Hepatocyte (in vitro differentiated cells): ENCODE measurements at regions not wholly inside any gene's neighbourhood (a gene's known extent, or its start where the extent isn't known, plus 50 kb on each side); places are given as distances from the start of the nearest gene placed in this dataset.

Source experiments
- DNase-seq: peaks from one replicate; pipeline ENCODE4 v3.0.0-alpha.2; 2016; ENCODE audit warnings: low spot score
- H2AFZ ChIP-seq: fragments of 200-600 bp; sonication (generic); 2 replicates; pipeline ENCODE4 v1.6.0; 2016; ENCODE audit warnings: antibody characterized with exemption, mild to moderate bottlenecking
- H3K27ac ChIP-seq: fragments of 200-600 bp; sonication (generic); 2 replicates; pipeline ENCODE4 v1.5.1; 2016; ENCODE audit warnings: mild to moderate bottlenecking
- H3K27me3 ChIP-seq: fragments of 200-600 bp; sonication (generic); 2 replicates; pipeline ENCODE4 v1.6.1; 2016
- H3K36me3 ChIP-seq: fragments of 200-600 bp; sonication (generic); replicated peaks from 2 replicates; pipeline ENCODE4 v1.5.1; 2016; ENCODE audit warnings: low read depth; ENCODE audit not compliant: insufficient read depth
- H3K4me1 ChIP-seq: fragments of 200-600 bp; sonication (generic); 2 replicates; pipeline ENCODE4 v1.5.1; 2016; ENCODE audit warnings: mild to moderate bottlenecking, moderate library complexity; ENCODE audit not compliant: insufficient read depth
- H3K4me2 ChIP-seq: fragments of 200-600 bp; sonication (generic); 2 replicates; pipeline ENCODE4 v1.6.0; 2016
- H3K4me3 ChIP-seq: fragments of 200-600 bp; sonication (generic); 2 replicates; pipeline ENCODE4 v1.5.1; 2016; ENCODE audit warnings: mild to moderate bottlenecking
- H3K79me2 ChIP-seq: fragments of 200-600 bp; sonication (generic); 2 replicates; pipeline ENCODE4 v1.6.0; 2017; ENCODE audit warnings: mild to moderate bottlenecking
- H3K9me2 ChIP-seq: fragments of 200-600 bp; sonication (generic); replicated peaks from 2 replicates; pipeline ENCODE4 v1.6.0; 2017; ENCODE audit warnings: mild to moderate bottlenecking; ENCODE audit not compliant: insufficient read depth
- H3K9me3 ChIP-seq: fragments of 200-600 bp; sonication (generic); 2 replicates; pipeline ENCODE4 v1.5.1; 2016; ENCODE audit warnings: low read depth, mild to moderate bottlenecking
- H4K20me1 ChIP-seq: fragments of 200-600 bp; sonication (generic); 2 replicates; pipeline ENCODE4 v1.6.0; 2016; ENCODE audit warnings: mild to moderate bottlenecking; ENCODE audit not compliant: insufficient read depth, poor library complexity, severe bottlenecking
- EZH2 ChIP-seq: fragments of 200-600 bp; sonication (generic); IDR thresholded peaks from 2 replicates; pipeline ENCODE4 v1.6.1; 2016; ENCODE audit warnings: antibody characterized with exemption, mild to moderate bottlenecking, borderline replicate concordance
- EZH2phosphoT487 ChIP-seq: fragments of 200-600 bp; sonication (generic); IDR thresholded peaks from one replicate; pipeline ENCODE4 v1.6.1; 2018; ENCODE audit warnings: antibody characterized with exemption, mild to moderate bottlenecking, low read depth, moderate library complexity; ENCODE audit not compliant: unreplicated experiment, severe bottlenecking
- WGBS: methylation state at CpG from one replicate; pipeline ENCODE4 v1.1.6; 2016; ENCODE audit warnings: low lambda C conversion rate; ENCODE audit errors: missing lambda C conversion rate; 5-methylcytosine and 5-hydroxymethylcytosine counted together
- TF ChIP-seq, protein P1 (sequence below): fragments of 200-600 bp; sonication (generic); IDR thresholded peaks from 2 replicates; pipeline ENCODE4 v1.5.1; 2016; ENCODE audit warnings: antibody characterized with exemption, mild to moderate bottlenecking; ENCODE audit not compliant: poor library complexity

DNA sequence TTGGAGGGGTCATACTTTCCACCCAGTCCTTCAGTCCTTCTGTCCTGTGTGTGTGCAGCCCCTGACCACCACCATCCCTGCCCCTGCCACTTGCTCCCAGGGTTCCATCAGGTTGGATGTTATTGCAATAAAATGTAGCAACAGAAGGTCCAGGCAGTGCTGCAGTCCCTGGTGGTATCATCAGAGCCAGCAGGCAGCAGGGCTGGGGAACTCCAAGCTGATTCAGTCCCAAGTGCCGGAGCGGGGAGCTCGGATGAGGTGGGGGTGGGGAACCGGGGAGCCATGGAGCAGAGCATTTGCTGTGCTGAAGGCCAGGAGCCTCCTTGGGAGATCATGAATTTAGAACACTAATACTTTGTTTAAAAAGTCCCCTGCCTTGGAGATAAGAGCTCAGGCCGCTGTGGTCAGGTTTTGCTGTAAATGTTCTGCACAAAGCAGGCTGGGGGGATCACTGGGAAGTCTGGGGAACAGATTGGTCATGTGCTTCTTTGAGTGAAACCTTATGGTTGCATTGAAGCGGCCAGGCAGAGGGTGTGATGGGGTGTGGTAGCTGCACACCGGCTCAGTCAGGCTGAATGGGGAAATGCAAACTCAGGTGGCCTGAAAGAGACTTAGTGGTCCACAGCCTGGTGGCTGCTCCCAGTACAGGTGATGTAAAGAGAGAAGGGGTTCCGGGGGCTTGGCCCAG is 225.9 kb downstream of the SEC14L1 start:
- H3K4me1 ChIP-seq, result peaks cover 60% of the 10 kb centered on the region
- peak overlapping the region; percentile 88 for H3K27ac ChIP-seq
- peak overlapping the region; percentile 43 for H3K4me2 ChIP-seq
- no peaks in the 10 kb centered on the region for H3K27me3 ChIP-seq
- no peaks in the 10 kb centered on the region for H3K9me3 ChIP-seq
- H3K36me3 ChIP-seq, result no peaks in the 10 kb centered on the region
- peak; percentile 76 for DNase-seq
- no peak for TF ChIP-seq EZH2phosphoT487
- TF ChIP-seq, protein P1, sequence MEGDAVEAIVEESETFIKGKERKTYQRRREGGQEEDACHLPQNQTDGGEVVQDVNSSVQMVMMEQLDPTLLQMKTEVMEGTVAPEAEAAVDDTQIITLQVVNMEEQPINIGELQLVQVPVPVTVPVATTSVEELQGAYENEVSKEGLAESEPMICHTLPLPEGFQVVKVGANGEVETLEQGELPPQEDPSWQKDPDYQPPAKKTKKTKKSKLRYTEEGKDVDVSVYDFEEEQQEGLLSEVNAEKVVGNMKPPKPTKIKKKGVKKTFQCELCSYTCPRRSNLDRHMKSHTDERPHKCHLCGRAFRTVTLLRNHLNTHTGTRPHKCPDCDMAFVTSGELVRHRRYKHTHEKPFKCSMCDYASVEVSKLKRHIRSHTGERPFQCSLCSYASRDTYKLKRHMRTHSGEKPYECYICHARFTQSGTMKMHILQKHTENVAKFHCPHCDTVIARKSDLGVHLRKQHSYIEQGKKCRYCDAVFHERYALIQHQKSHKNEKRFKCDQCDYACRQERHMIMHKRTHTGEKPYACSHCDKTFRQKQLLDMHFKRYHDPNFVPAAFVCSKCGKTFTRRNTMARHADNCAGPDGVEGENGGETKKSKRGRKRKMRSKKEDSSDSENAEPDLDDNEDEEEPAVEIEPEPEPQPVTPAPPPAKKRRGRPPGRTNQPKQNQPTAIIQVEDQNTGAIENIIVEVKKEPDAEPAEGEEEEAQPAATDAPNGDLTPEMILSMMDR, result no peak
- no peak for TF ChIP-seq EZH2
- H4K20me1 ChIP-seq, result peaks cover 6% of the 10 kb centered on the region
- no peak overlapping the region for H2AFZ ChIP-seq
- H3K9me2 ChIP-seq, result no peaks in the 10 kb centered on the region
- 51% methylated on average over 8 of the region's 8 CpGs for WGBS
- H3K4me3 ChIP-seq, result no peak overlapping the region
- H3K79me2 ChIP-seq, result peaks cover 83% of the 10 kb centered on the region

DNA sequence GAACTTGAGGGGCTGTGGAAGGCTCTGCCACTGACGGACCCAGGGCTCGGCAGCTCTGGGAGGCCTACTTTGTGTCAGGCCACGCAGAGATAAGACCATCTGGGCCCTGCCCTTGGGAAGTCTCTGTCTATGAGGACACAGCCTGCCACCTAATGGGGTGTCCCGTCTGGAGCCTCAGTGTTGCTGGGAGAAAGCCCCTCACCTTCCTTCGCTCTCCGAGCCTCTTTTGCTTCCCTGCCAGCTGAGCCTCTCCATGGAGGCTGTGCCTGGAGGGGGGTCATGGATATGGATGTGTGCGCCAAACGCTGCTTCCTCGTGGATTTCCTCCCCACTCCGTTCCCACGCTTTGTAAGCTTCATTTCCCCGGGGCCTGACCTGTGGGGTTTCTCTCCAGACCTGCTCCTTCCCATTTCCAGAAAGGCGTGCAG is 228.8 kb downstream of the SEC14L1 start:
- no peaks in the 10 kb centered on the region for H3K27me3 ChIP-seq
- peaks cover 9% of the 10 kb centered on the region for H4K20me1 ChIP-seq
- no peaks in the 10 kb centered on the region for H3K36me3 ChIP-seq
- no peak overlapping the region for H3K4me2 ChIP-seq
- no peaks in the 10 kb centered on the region for H3K9me2 ChIP-seq
- 88% methylated on average over 13 of the region's 13 CpGs for WGBS
- DNase-seq, result no peak
- no peak overlapping the region for H3K27ac ChIP-seq
- TF ChIP-seq EZH2phosphoT487 (no peak), EZH2 (no peak)
- TF ChIP-seq, protein P1, result no peak
- peaks cover 55% of the 10 kb centered on the region for H3K4me1 ChIP-seq
- peaks cover 81% of the 10 kb centered on the region for H3K79me2 ChIP-seq
- H2AFZ ChIP-seq, result no peak overlapping the region
- no peaks in the 10 kb centered on the region for H3K9me3 ChIP-seq
- no peak overlapping the region for H3K4me3 ChIP-seq

DNA sequence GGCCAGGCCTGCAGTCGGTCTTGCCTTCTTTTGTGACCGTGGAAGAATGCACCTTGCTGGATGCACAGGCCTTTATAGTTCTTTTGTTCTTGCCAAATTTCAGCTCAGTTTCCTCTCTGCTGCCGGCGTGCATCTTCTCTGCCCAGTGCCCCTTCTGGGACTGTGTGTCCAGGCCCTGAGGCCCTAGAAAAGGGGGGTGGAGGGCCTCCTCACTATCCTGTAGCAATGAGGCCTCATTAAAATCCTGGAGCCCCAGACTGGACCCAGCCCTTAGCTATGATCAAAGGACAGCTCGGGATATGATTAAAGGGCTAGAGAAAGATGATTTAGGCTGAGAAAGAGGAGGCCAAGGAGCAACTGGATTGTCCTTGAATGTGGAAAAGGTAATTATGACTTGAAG is 229.8 kb downstream of the SEC14L1 start:
- Histone ChIP-seq H3K27me3 (no peaks in the 10 kb centered on the region), H3K9me2 (no peaks in the 10 kb centered on the region), H3K4me3 (no peak overlapping the region), H3K79me2 (peaks cover 82% of the 10 kb centered on the region), H3K9me3 (no peaks in the 10 kb centered on the region), H3K36me3 (no peaks in the 10 kb centered on the region), H3K4me1 (peaks cover 56% of the 10 kb centered on the region), H2AFZ (no peak overlapping the region), H3K27ac (peak overlapping the region; percentile 96), H3K4me2 (peak overlapping the region; percentile 30), H4K20me1 (peaks cover 19% of the 10 kb centered on the region)
- DNase-seq, result no peak
- WGBS, result 73% methylated on average over 5 of the region's 5 CpGs
- TF ChIP-seq EZH2 (no peak), EZH2phosphoT487 (no peak)
- TF ChIP-seq, protein P1, result no peak
